ENCODE measurements at regions not wholly inside any gene's neighbourhood (a gene's known extent, or its start where the extent isn't known, plus 50 kb on each side); places are given as distances from the start of the nearest gene placed in this dataset.

DNA sequence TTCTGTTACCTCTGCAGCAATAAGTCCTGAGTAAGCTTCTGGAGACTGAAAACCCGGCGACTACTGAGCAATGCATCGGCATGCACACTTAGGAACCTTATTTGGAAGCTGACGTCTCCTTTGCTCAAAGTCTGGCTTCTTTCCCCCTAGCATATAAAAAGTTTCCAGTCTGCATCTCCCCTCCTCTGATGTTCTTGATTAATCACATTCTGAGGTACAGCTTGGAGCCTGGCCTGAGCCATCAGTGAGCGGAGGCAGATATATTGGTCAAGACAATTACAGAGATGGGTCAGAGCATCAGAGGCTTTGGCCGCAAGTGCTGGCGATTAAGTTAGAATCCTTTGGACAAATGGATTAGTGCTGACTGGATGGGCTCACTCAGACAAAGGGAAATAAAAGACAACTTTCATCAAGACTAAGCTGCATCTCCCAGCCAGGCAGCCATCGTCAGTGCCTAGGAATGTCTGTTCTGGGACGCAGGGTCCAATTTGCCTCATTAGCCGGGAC is 140.7 kb downstream of the MTX3 start:
- Histone ChIP-seq H3K4me3 (ENCODE audit: low read depth, low read length, poor library complexity, severe bottlenecking) (no peak overlapping the region), H3K4me1 (ENCODE audit: insufficient read depth, low read length, severe bottlenecking) (no peaks in the 10 kb centered on the region), H3K27ac (ENCODE audit: low read depth, low read length, poor library complexity, severe bottlenecking) (no peak overlapping the region), H3F3A (ENCODE audit: insufficient read depth, low read length) (no peaks in the 10 kb centered on the region), H3K4me2 (ENCODE audit: low read length) (no peak overlapping the region), H3K9me2 (ENCODE audit: low read depth, low read length) (no peaks in the 10 kb centered on the region), H3K36me3 (ENCODE audit: insufficient read depth, low read length) (no peaks in the 10 kb centered on the region), H2AFZ (ENCODE audit: low read length) (no peak overlapping the region), H3K9ac (ENCODE audit: low read length) (no peak overlapping the region), H3K9me3 (ENCODE audit: low read length) (no peaks in the 10 kb centered on the region), H3K27me3 (ENCODE audit: insufficient read depth, low read length) (no peaks in the 10 kb centered on the region), H4K20me1 (ENCODE audit: insufficient read depth, low read length) (no peaks in the 10 kb centered on the region), H3K79me2 (ENCODE audit: insufficient read depth, low read length) (no peaks in the 10 kb centered on the region)
- TF ChIP-seq, protein P1, sequence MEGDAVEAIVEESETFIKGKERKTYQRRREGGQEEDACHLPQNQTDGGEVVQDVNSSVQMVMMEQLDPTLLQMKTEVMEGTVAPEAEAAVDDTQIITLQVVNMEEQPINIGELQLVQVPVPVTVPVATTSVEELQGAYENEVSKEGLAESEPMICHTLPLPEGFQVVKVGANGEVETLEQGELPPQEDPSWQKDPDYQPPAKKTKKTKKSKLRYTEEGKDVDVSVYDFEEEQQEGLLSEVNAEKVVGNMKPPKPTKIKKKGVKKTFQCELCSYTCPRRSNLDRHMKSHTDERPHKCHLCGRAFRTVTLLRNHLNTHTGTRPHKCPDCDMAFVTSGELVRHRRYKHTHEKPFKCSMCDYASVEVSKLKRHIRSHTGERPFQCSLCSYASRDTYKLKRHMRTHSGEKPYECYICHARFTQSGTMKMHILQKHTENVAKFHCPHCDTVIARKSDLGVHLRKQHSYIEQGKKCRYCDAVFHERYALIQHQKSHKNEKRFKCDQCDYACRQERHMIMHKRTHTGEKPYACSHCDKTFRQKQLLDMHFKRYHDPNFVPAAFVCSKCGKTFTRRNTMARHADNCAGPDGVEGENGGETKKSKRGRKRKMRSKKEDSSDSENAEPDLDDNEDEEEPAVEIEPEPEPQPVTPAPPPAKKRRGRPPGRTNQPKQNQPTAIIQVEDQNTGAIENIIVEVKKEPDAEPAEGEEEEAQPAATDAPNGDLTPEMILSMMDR (IDR thresholded peaks at IDR 0.05; ENCODE audit: low read length), result no peak

DNA sequence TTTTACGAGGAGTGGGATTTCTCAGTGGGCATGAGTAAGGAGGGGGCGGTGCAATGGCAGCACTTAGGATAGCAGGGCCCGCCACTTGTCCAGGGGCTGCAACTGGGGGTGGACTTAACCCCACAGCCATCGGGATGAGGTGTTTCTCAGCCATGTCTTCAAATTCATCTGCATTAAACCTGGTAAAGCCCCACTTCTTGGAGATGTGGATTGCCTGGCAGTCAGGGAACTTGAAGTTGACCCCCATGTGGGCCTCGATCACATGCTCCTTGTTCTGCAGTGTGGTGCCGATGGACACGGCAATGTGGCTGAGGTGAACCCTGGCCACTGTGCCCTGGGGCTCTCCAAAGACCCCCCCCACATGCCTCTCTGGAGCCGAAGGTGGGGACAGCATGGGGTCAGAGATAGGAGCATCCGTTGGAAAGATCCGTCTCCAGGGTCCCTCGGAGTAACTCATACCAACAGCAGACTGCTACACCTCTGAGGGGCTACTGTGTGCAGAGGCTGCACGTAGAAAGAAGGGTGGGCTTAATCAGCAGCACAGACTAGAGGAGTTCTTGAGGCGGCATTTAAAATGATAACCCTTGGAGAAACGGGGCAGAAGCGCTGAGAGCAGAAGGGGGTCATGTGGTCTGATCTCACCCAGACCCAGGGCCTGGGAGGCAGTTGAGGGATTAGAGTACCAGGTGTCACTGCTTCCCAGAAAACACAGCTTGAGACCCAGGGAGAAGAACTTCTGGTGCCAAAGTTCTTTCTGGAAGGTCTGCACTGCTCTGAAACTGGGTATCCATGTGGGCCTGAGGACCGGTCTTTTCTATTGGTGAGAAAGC is 141.4 kb downstream of the MTX3 start:
- TF ChIP-seq, protein P1 (IDR thresholded peaks at IDR 0.05; ENCODE audit: low read length), result no peak
- no peak for TF ChIP-seq EZH2 (IDR thresholded peaks at IDR 0.05; ENCODE audit: borderline replicate concordance, low read length)
- no peak overlapping the region for H2AFZ ChIP-seq (ENCODE audit: low read length)
- no peak overlapping the region for H3K4me3 ChIP-seq (ENCODE audit: low read depth, low read length, poor library complexity, severe bottlenecking)
- no peaks in the 10 kb centered on the region for H3F3A ChIP-seq (ENCODE audit: insufficient read depth, low read length)
- H3K79me2 ChIP-seq (ENCODE audit: insufficient read depth, low read length), result no peaks in the 10 kb centered on the region
- H4K20me1 ChIP-seq (ENCODE audit: insufficient read depth, low read length), result no peaks in the 10 kb centered on the region
- no peaks in the 10 kb centered on the region for H3K9me2 ChIP-seq (ENCODE audit: low read depth, low read length)
- H3K36me3 ChIP-seq (ENCODE audit: insufficient read depth, low read length), result no peaks in the 10 kb centered on the region
- no peaks in the 10 kb centered on the region for H3K9me3 ChIP-seq (ENCODE audit: low read length)
- H3K27ac ChIP-seq (ENCODE audit: low read depth, low read length, poor library complexity, severe bottlenecking), result no peak overlapping the region
- H3K4me2 ChIP-seq (ENCODE audit: low read length), result no peak overlapping the region
- H3K27me3 ChIP-seq (ENCODE audit: insufficient read depth, low read length), result no peaks in the 10 kb centered on the region
- no peak overlapping the region for H3K9ac ChIP-seq (ENCODE audit: low read length)
- no peaks in the 10 kb centered on the region for H3K4me1 ChIP-seq (ENCODE audit: insufficient read depth, low read length, severe bottlenecking)

All from OCI-LY1 (cell line).